ENCODE measurements at regions not wholly inside any gene's neighbourhood (a gene's known extent, or its start where the extent isn't known, plus 50 kb on each side); places are given as distances from the start of the nearest gene placed in this dataset.
"Not testable (repeated sequence)": the region's sequence is repeated elsewhere in the genome, so short reads cannot be mapped to it uniquely, and the experiment has no call there.

DNA sequence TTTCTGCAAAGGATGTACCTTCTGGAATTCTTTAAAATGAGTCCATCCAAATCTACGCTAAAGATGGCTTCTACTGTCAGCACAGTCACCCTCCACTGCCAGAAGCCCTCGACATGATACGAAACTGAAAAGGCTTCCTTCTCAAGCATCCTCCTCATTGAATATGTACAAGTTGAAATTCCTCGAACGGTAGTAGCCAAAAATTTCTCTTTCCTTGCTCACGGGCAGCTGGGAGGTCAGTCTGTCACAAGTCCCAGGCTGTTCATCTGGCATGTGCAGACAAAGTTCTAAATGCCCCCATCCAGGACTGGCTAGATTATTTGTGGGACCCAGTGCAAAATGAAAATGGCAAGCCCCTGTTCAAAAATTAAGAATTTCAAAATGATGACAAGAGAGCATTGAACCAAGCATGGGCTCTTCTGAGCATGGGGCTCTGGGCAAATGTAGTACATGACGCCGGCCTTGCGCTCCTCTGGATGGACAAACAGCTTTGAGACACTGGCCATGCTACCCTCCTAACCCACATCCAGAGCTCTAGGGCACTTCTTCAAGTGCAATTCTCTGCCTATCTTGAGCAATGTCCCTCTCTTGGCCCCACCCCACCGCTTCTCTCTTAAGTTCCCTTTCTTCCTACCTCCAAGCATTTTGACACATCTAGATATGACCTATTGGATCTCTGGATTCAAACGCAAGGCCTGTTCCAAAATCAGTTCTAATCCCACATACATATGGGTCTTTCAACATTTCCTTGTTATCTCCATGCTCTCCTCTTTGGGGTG lies 78.9 kb upstream of the FLT1 start:
- no peak for DNase-seq (ENCODE audit: low read depth in 3 of 3)

GRCh38 chr13:28572871-28573270 lies 77.9 kb upstream of the FLT1 start:
- no peak for DNase-seq (ENCODE audit: low read depth in 3 of 3)

DNA sequence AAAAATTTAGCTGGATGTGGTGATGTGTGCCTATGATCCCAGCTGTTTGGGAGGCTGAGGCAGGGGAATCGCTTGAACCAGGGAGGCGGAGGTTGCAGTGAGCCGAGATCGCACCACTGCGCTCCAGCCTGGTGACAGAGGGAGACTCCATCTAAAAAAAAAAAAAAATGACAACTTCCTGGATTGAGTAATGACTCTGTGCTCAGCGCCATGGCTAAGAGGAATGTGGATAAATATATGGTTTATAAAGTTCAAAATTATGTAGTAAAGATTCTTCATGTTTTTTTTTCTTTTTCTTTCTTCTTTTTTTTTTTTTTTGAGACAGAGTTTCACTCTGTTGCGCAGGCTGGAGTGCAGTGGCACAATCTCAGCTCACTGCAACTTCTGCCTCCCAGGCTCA lies 75.4 kb upstream of the FLT1 start:
- DNase-seq (ENCODE audit: low read depth in 3 of 3): not testable (repeated sequence)

DNA sequence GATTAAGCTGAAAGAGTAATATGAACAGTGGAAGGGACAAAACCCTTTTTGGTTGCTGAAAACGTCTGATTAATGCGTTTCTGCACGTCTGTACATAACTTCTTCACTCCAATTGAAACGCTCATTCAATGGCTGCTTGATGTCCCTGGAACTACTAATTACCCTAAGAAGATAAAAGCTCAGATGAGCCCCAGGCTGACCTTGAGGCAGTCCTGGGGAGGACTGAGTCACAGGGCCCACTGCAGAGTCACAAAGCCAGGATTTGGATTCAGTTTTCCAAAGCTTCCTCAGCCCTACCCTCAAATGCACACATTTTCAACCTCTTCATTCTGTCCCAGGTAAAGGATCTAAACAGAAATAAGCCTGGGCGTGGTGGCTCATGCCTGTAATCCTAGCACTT lies 75.0 kb upstream of the FLT1 start:
- no peak for DNase-seq (ENCODE audit: low read depth in 3 of 3)

- DNase-seq (ENCODE audit: low read depth in 3 of 3): no peak
Measured at GRCh38 chr13:28568286-28568685, 73.4 kb upstream of the FLT1 start.

GRCh38 chr13:28566891-28567290 lies 72.0 kb upstream of the FLT1 start:
- no peak for DNase-seq (ENCODE audit: low read depth in 3 of 3)

DNA sequence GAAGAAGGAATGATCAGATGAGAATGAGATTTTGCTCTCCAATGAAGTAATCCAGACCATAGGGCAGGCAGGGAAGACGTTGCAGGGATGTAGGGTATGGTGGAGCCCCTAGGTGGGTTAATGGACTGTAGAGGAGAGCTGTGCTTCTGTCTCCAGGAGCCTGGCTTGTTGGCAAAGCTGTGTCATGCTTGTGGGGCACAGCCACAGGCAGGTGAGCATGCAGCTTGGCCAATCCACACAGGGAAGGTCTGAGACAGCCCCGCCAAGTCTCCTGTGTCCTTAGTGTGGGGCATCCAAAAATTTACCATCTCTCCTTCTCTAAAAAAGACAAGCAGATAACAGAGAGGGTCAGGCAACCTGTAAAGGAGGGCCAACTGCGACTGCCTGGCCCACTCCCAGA lies 71.4 kb upstream of the FLT1 start:
- no peak for DNase-seq (ENCODE audit: low read depth in 3 of 3)

- no peak for DNase-seq (ENCODE audit: low read depth in 3 of 3)
Measured at GRCh38 chr13:28564030-28564429, 69.1 kb upstream of the FLT1 start.

DNA sequence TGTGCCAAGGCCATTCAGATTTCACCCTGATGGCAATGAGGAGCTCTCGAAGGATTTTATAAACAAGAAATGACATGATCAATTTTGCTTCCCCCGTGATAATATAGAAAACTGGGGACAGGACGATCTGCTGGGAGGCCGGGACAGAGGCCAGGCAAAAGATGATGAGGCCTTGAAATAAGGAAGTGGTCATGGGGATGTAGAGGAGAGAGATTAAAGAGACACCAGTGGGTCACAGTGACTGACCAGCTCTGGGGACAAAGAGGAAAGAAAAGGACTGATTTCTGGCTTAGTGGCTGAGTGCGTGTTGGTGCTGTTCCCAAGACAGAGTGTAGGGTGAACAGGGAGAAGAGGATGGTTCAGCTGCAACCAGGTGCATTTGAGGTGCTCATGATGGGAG lies 68.7 kb upstream of the FLT1 start:
- DNase-seq (ENCODE audit: low read depth in 3 of 3): no peak

DNA sequence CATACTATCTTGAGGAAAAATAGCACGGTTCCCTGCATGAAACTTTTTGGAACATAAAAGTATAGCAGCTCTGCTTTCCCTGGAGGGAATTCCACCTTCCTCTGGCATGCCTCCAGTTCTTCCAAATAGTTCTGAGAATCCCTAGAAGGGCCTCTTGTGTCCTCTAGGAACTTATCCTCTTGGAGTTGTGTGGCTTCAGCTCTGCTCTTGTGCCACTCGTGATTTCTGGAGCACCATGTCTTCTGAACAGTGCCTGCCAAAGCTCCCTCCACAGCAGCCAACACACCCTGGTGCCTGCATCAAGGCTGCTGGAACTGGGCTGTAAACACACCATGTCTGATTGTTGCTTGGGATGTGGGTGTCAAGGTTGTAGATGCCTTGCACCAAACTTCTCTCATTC lies 65.7 kb upstream of the FLT1 start:
- DNase-seq (ENCODE audit: low read depth in 3 of 3): no peak

DNA sequence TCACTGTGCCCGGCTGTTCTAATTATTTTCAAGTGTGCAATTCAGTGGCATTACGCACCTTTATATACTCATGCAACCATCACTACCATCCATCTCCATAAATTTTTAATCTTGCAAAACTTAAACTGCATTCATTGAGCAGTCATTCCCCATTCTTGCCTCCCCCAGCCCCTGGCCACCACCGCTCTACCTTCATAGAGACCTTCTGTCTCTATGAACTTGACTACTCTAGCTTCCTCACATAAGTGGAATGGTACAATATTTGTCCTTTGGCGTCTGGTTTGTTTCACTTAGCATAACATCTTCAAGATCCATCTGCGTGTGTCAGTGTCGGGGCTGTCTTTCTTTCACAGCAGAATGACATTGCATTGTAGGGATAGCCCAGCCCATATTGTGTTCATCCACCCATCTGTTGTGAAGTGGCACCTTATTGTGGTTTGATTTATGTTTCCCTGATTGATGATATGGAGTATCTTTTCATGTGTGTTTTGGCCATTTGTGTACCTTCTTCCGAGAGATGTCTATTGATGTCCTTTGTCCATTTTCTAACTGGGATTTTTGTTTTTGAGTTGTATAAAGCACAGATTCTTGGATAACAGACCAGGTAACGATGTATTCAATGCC lies 64.8 kb upstream of the FLT1 start:
- no peak for DNase-seq (ENCODE audit: low read depth in 3 of 3)

GRCh38 chr13:28558567-28558966 lies 63.6 kb upstream of the FLT1 start:
- DNase-seq (ENCODE audit: low read depth in 3 of 3): no peak

DNA sequence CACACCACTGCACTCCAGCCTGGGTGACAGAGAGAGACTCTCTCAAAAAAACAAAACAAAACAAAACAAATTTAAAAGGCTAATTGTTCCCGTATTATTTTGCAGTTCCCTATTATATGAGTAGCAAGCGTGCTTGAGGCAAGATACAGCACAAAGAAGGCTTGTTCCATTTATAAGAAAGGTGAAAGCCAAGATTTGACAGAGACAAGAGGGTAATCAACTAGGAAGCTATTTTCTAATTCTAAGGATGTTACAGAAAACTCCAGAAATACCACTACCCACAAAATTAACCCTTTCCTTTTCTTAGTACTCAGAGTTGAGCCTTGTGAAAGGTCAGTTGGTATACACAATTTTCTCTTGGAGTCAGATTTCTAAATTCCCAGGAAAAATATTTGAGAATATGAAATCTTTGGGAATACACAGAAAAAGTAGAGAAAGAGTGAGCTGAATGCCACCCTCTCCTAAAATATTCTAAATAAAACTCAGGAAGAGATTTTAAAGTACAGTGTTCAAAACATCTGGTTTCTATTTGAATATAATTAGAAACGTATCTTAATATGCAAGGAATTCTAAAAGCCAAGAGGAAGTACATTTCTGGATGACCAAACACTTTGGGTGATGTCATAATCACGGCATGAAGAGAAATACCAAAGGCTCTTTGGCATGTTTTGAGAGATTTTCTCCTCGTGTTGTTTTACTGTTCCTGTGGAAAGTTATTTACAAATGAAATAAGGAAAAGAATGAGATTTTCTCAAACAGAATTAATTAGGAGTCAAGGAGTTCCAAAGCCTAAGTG lies 63.0 kb upstream of the FLT1 start:
- no peak for DNase-seq (ENCODE audit: low read depth in 3 of 3)

DNA sequence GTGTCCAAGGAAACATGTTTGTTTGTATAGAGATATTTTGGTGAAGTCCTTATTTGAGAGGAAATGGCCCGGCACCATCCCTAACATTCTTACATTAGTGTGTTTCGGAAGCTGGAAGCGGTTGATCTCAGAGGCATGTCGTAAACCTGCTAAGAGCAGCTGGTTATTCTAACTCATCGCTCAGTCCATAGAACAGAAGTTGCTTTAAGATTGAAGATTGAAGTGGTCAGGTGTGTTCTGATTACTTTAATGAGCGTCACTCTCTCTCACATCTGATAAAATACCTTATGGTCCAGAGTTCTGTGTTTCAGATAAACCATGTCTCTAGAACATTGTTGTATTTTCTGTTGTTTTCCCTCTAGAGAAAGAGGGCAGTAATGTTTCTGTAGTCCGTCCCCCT lies 60.2 kb upstream of the FLT1 start:
- DNase-seq (ENCODE audit: low read depth in 3 of 3): no peak

- no peak for DNase-seq (ENCODE audit: low read depth in 3 of 3)
Measured at GRCh38 chr13:28553971-28554370, 59.0 kb upstream of the FLT1 start.

DNA sequence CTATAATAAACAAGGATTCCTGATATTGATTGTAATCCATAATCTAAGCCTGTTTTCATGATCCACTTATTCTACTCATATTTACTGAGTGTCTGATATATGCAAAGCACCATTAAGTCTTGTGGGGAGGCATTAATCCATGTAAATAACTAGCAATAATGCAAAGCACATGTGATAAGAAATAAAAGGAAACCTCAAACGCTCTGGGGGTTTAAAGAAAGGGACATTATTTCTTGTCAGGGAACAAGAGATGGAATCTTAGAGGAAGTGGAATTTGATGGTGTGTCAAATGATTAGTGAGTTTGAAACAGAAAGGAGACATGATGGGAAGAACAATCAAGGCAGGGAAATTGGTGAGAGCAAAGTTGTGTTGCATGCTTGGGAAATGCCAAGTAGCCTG lies 57.4 kb upstream of the FLT1 start:
- DNase-seq (ENCODE audit: low read depth in 3 of 3): no peak

DNA sequence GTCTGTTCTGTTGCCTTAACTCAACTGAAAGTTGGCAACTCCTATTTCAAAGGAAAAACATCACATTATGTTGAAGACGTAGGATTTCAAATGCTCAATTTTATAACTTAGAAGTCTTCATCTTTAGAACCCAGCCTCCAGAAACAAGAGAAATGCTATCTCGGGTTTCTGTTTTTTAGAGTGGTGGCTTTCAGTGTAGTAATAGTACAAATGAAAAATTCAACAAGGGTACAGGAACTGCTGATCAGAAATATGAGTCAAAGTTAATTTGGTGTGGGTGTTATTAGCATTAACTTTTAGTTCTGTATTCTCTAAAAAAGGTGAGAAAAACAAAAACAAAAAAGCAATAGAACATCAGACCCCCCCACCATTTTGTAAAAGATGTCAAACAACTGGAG lies 56.6 kb upstream of the FLT1 start:
- DNase-seq (ENCODE audit: low read depth in 3 of 3): no peak

DNA sequence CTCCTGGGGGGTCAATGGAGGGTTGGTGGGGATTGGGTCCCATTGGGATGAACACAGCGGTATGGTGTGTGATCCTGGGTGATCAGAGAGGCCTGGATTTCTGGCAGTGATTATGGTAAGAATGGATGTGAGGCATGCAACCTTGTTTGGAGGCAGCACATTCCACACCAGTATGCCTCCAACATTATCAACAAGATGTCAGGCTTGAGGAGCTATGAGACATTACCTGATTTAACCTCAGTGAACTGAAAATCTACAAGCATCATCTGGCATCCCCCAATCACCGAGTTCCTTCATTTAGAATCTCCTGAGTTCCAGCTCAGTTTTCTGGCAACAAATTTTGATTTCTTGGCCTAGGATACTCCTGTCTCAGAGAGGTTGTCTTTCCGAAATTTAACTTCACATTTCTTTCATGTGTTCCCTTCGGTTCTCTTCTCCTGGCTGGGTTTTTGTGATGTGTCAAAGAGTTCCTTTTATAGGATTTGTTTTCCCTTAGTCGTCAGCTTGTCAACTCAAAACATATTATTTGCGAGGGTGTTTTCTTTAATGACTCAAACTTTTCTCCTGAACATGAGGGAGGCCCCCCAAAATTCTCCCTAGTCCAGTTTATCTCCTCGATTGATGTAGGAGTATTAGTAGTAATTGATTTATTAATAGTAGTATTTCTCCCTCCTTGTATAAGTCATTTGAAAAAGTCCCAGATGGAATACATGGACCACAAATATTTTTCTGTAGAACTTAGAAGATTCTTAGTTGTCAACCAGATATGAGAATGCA lies 56.0 kb upstream of the FLT1 start:
- no peak for DNase-seq (ENCODE audit: low read depth in 3 of 3)

GRCh38 chr13:28550091-28550490 lies 55.2 kb upstream of the FLT1 start:
- no peak for DNase-seq (ENCODE audit: low read depth in 3 of 3)

- no peak for DNase-seq (ENCODE audit: low read depth in 3 of 3)
Measured at GRCh38 chr13:28548872-28549271, 53.9 kb upstream of the FLT1 start.

- DNase-seq (ENCODE audit: low read depth in 3 of 3): no peak
Measured at GRCh38 chr13:28548468-28548867, 53.5 kb upstream of the FLT1 start.

All from stimulated activated CD4-positive, alpha-beta T cell treated with anti-CD3 and anti-CD28 coated beads, TNF-alpha, amount 100 ng/mL, for 24 hours (primary cell).